ENCODE measurements at regions not wholly inside any gene's neighbourhood (a gene's known extent, or its start where the extent isn't known, plus 50 kb on each side); places are given as distances from the start of the nearest gene placed in this dataset.

- in situ Hi-C loops (cut with MboI; ENCODE audit: low pct_unique_long_range_greater_than_20kb, low sequenced_read_pairs, unreplicated experiment) = no loop called here
- no peak for DNase-seq (ENCODE audit: low spot score)
- no peak for TF ChIP-seq CTCF (IDR thresholded peaks at IDR 0.05; ENCODE audit: extremely low read depth, insufficient read depth, missing control alignments)
Observed at GRCh38 chr4:14928035-14928434, 74.2 kb upstream of the CPEB2 start.

GRCh38 chr4:14929669-14930068, 72.6 kb upstream of the CPEB2 start:
- TF ChIP-seq CTCF (IDR thresholded peaks at IDR 0.05; ENCODE audit: extremely low read depth, insufficient read depth, missing control alignments) = no peak

GRCh38 chr4:14934704-14935390, 67.4 kb upstream of the CPEB2 start:
- in situ Hi-C loops (cut with MboI; ENCODE audit: low pct_unique_long_range_greater_than_20kb, low sequenced_read_pairs, unreplicated experiment) = no loop called here
- no peak for DNase-seq (ENCODE audit: low spot score)
- TF ChIP-seq CTCF (IDR thresholded peaks at IDR 0.05; ENCODE audit: extremely low read depth, insufficient read depth, missing control alignments) = no peak

More at GRCh38 chr4:14929669-14930068, 72.6 kb upstream of the CPEB2 start:
- in situ Hi-C loops (cut with MboI; ENCODE audit: low pct_unique_long_range_greater_than_20kb, low sequenced_read_pairs, unreplicated experiment) = no loop called here
- DNase-seq (ENCODE audit: low spot score) = no peak

- no peak for TF ChIP-seq CTCF (IDR thresholded peaks at IDR 0.05; ENCODE audit: extremely low read depth, insufficient read depth, missing control alignments)
- DNase-seq (ENCODE audit: low spot score) = no peak
- in situ Hi-C loops (cut with MboI; ENCODE audit: low pct_unique_long_range_greater_than_20kb, low sequenced_read_pairs, unreplicated experiment) = no loop called here
Observed at GRCh38 chr4:14943749-14944148, 58.5 kb upstream of the CPEB2 start.

- in situ Hi-C loops (cut with MboI; ENCODE audit: low pct_unique_long_range_greater_than_20kb, low sequenced_read_pairs, unreplicated experiment) = no loop called here
Observed at GRCh38 chr4:14952352-14952751, 49.9 kb upstream of the CPEB2 start.

More at GRCh38 chr4:14952352-14952751, 49.9 kb upstream of the CPEB2 start:
- no peak for TF ChIP-seq CTCF (IDR thresholded peaks at IDR 0.05; ENCODE audit: extremely low read depth, insufficient read depth, missing control alignments)
- no peak for DNase-seq (ENCODE audit: low spot score)
